ENCODE measurements at regions not wholly inside any gene's neighbourhood (a gene's known extent, or its start where the extent isn't known, plus 50 kb on each side); places are given as distances from the start of the nearest gene placed in this dataset.

DNA sequence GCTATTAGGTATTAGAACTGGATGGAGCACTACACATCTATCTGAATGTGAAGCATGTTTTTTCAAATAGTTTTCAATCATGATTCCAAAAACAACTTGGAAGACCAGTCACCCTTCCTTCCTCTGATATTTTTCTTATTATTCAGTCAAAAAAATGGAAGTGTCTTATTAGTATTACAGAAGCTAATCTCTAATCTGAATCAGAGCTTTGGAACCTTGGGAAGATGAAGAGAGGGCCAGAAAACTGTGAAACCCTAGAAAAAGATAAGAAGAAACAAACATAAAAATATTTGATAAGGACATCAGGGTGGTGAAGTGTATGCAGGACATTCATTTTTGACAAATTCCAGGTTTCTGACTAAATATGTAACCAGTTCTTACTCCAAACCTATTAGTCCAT lies 166.3 kb upstream of the PRSS16 start:
- TF ChIP-seq CTCF (IDR thresholded peaks at IDR 0.05) (no peak), EZH2 (IDR thresholded peaks at IDR 0.05) (no peak), EZH2phosphoT487 (IDR thresholded peaks at IDR 0.05) (no peak)

Measured in neural progenitor cell (in vitro differentiated cells).